ENCODE measurements at regions not wholly inside any gene's neighbourhood (a gene's known extent, or its start where the extent isn't known, plus 50 kb on each side); places are given as distances from the start of the nearest gene placed in this dataset.
"Not testable (repeated sequence)": the region's sequence is repeated elsewhere in the genome, so short reads cannot be mapped to it uniquely, and the experiment has no call there.

DNA sequence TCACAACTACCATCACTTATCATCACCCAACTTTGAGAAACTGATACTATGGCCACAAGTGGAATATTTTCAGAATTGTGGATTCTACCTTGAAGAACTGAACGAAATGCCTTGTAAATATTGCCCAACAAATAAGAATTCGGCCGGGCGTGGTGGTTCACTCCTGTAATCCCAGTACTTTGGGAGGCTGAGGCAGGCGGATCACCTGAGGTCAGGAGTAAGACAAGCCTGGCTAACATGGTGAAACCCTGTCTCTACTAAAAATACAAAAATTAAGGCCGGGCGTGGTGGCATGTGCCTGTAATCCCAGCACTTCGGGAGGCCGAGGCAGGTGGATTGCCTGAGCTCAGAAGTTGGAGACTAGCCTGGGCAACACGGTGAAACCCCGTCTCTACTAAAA, 862.7 kb downstream of the ZPLD1 start:
- not testable (repeated sequence) for ATAC-seq; DNase-seq (ENCODE audit: low spot score)

- ATAC-seq (no peak), DNase-seq (ENCODE audit: low spot score) (no peak)
Measured at GRCh38 chr3:103306104-103306503, 871.3 kb downstream of the ZPLD1 start.

DNA sequence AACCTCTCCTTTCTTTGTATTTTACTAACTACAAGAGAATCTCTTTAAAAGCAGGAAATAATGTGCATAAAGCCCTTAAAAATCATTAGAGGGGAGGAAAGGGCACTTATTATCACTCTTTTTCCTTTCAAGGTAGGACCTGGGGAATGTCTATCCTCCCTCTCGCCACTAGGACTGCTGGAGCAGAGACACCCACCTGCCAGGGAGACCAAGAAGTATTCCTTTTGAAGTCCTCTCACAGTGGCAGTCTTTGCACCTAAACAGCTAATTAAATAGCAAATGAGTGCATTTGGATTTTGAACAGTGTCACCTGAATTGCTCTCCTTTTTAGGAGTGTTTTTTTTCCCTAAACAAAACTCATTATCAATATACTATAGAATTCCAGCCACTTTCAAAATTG, 874.1 kb downstream of the ZPLD1 start:
- no peak for DNase-seq (ENCODE audit: low spot score)

GRCh38 chr3:103319912-103320311, 885.1 kb downstream of the ZPLD1 start:
- DNase-seq (ENCODE audit: low spot score) (no peak), ATAC-seq (no peak)

More for the DNA sequence above, 874.1 kb downstream of the ZPLD1 start:
- no peak for ATAC-seq

DNA sequence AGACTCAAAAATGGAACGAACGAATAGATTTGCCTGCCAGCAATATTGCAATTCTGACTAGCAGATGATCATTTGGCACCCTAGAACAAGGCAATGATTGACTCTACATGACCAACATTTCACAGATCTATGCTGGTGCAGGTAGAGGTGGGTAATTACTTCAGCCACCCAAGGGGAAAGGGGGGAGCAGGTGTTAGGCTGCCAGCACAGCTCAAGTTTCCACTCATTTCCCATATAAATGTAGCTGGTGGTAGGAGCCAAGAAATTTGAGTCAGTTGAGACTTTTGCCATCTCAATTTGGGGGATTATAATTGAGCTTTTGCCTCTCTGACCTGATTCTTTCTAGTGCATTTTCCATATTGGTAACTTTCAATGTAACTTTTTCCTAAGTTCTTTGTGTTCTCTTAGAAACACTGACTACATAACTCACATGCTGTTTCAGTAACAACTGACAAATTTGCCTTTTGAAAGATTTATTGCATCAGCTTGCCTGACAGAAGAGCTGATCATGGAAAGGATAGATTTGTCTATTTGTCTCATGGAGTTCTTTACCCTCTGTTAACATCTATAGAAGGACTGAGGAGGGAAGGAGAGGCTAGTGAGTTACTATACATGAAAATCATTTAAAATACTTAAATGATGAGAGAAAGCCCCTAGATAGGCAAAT, 902.5 kb downstream of the ZPLD1 start:
- no peak for DNase-seq (ENCODE audit: low spot score)
- ATAC-seq = no peak

DNA sequence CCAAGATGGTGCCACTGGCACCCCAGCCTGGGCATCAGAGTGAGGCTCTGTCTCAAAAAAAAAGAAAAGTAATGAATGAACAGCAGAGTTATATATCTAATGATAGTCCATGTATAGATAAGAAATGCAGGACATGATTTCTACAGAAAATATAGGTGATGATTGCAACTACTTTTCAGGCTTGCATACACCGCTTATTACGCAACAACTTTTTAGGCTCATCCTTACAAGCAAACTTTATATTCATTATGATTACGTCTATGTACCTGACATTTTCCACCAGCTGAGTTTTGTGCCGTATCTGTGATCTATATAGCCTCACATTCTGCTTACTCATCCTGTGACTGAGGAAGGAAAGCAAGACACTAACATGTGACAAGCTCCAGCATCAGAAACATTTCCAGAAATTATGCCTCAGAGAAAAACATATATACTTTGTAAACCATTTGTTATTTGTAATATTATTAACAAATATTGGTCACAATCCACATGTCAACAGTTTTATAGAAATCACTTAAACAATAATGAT, 906.3 kb downstream of the ZPLD1 start:
- no peak for ATAC-seq
- no peak for DNase-seq (ENCODE audit: low spot score)

DNA sequence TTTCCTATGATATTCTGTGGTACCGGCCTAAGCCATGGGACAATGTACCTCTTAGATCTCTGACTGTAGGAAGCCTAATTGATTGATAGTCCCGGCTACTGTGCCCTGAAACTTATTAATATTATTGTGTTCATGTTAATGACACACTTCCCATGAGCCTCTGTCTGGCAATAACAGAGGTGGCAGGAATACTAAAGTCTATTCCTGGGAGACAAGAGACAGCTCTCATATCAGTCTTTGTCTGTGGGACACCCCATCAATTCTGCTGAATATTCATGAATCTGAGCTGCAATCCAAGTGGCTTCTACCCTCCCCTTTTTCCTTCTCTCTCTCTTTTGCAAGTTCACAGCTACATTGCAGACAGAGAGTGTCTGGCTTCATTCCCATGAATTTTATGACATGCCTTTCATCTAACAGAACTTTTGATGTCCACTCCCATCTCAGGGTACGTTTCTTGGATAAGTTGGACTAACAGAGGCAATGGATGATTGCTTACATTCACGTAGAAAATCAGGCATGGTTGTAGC, 907.5 kb downstream of the ZPLD1 start:
- DNase-seq (ENCODE audit: low spot score) (no peak), ATAC-seq (no peak)

GRCh38 chr3:103349760-103350159, 914.9 kb downstream of the ZPLD1 start:
- ATAC-seq = no peak

DNA sequence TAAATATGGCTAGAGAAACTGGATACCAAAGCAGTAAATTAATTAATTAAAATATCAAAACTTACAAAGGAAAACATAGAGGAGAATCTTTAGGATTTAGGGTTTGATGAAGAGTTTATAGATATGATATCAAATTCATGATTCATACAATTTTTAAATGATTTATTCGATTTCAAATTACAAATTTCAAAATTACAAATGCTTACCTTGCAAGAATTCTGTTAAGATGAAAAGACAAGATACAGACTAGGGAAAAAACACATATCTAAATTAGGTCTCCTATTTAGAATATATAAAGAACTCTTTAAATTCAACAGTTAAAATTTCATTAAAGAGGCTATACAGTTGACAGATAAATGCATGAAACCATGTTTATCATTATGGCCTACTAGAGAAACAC, 930.7 kb downstream of the ZPLD1 start:
- ATAC-seq (no peak), DNase-seq (ENCODE audit: low spot score) (no peak)

More at GRCh38 chr3:103349760-103350159, 914.9 kb downstream of the ZPLD1 start:
- no peak for DNase-seq (ENCODE audit: low spot score)

DNA sequence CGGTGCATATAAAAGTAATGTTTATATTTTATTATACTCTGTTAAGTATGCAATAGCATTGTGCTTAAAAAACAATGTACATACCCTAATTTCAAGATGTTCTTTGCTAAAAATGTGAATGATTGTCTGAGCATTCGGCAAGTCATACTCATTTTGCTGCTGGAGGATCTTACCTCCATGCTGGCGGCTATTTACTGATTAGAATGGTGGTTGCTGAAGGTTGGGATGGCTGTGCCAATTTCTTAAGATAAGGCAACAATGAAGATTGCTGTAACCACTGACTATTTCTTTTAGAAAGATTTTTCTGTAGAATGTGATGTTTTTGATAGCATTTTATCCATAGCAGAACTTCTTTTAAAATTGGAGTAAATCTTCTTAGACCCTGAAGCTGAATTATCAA, 932.7 kb downstream of the ZPLD1 start:
- DNase-seq (ENCODE audit: low spot score) = no peak
- ATAC-seq = no peak

GRCh38 chr3:103371411-103371810, 936.6 kb downstream of the ZPLD1 start:
- DNase-seq (ENCODE audit: low spot score) (no peak), ATAC-seq (no peak)

DNA sequence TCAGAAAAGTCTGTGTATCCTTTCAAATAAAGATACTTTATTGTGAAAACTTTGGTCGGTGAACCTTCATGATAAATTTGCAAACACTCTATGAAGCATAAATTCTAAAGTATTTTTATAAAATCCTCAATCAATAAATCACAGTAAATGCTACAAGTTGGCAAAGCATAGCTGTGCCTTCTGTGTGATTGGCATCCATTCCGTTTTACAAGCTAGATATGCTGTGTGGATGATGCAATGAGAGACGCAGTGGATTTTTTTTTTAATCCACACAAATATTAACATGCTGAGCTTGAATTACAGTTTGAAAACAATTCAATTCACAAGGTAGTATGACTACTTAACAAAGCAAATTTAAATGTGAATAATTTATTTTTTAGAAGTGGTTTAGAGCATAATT, 937.2 kb downstream of the ZPLD1 start:
- DNase-seq (ENCODE audit: low spot score) (no peak), ATAC-seq (no peak)

GRCh38 chr3:103380391-103380790, 945.6 kb downstream of the ZPLD1 start:
- DNase-seq (ENCODE audit: low spot score) = no peak
- ATAC-seq = no peak

DNA sequence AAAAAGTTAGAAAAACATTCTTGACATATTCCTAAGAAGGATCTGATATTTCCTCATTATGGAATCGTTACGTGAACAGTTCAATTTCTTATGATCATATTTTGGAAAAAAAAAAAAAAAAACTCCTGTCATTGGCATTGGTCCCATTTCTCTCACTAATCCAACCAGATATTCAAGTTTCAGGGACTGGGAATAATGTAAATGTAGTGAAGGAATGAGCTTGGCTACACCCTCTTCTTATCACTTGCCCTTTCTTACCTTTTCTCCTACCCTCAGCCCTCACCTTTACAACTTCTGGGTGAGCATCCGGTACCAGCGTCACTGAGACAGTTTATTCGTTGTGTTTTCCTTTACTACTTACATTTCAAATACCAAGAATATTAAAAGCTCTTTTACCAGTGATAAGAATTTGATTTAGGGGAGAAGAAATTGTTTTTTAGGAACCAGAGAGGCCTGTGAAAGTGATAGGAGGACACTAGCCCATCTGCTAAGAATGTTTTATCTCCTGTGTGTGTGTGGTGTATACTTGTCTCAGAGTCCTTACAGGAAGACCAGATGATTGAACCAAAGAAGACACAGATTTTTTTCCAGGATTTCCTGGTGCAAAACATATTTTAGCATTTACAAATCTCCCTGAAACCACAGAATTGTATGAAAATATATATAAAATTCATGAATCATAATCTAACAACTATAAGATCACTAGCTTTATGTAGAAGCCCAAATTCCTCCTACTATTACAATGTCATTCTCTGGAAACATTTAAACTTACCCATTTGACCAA, 946.7 kb downstream of the ZPLD1 start:
- no peak for ATAC-seq
- no peak for DNase-seq (ENCODE audit: low spot score)

DNA sequence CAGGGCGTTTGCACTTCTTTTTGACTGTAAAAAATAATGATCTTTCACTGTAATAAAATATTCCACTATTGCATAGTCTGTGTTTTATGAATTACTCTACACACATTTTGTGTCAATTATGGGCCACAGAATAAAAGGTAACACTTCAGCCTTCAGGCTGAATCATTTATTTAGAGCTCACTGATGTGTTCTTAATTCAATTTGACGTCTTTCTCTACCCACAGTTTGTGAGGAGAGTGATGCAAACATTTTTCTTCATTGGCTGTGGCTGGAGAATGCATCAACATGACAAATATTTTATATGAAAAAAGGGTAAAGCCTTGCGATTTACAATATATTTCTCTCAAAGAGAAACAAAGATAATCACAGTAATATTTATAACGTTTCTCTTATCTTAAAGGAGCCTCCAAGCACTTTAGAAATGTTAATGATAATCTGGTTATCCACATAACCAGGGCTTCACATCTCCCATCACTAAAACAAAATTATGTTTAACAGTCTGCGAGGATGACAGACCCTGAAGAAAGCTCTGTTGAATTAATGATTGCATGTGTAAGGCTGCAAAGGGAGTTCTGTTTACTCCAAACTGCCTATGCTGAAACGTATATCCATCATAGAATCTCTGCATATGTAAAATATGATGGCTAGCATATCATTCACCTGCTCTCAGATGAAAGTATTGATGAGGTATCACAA, 951.3 kb downstream of the ZPLD1 start:
- DNase-seq (ENCODE audit: low spot score) (no peak), ATAC-seq (no peak)

GRCh38 chr3:103388214-103388613, 953.4 kb downstream of the ZPLD1 start:
- ATAC-seq (no peak), DNase-seq (ENCODE audit: low spot score) (no peak)

DNA sequence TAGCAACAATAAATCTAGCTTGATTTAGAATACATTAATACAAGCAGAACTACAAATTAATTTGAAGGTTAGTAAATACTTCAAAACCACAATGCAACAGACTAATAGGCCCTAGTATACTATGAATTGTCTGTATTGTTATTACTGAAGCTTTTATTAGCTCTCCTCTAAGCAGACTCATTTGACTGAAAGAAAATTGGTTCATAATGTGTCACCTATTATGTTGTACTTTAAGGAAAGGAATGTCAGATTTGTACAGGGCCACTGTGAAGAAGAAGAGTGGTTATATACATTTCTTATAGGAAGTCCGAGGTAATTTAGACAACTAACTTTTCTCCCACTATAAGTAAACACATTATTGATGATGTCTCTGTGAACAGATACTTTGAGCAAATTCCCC, 954.5 kb downstream of the ZPLD1 start:
- ATAC-seq (no peak), DNase-seq (ENCODE audit: low spot score) (no peak)

DNA sequence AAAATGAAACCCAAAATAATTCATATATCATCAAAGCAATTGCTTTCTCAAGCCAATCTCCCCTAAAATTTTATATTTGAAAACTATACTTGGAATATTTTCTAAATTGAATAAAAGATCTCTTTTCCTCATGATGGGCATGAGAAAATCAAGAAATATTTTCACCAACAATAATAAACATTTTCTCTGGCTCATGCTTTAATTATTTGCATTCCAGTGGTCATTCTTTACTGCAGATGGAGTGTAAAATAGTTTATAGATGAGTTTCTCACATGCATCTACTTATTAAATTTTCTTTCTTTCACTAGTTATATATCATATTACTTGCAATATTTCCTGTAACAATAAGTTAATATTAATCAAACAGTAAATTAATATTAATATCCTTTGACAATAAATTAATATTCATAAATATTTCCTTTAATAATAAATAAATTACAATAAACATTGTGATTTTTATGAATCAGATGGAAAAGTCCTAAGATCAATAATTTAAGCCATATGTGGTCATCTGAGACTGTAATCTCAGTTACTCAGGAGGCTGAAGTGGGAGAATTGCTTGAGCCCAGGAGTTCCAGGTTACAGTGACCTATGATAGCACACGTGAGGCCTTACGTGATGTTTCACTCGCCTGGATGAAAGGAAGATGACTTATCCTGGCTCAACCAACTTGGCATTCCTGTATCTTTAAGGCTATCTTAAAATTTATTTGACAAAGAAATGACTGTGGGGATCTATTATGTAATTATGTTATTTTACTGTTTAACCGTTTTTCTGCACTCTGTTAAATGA, 958.8 kb downstream of the ZPLD1 start:
- ATAC-seq (no peak), DNase-seq (ENCODE audit: low spot score) (no peak)

- DNase-seq (ENCODE audit: low spot score) = no peak
Measured at GRCh38 chr3:103403191-103403590, 968.4 kb downstream of the ZPLD1 start.

GRCh38 chr3:103406320-103406850, 971.6 kb downstream of the ZPLD1 start:
- ATAC-seq = no peak

More at GRCh38 chr3:103403191-103403590, 968.4 kb downstream of the ZPLD1 start:
- no peak for ATAC-seq

More at GRCh38 chr3:103406320-103406850, 971.6 kb downstream of the ZPLD1 start:
- DNase-seq (ENCODE audit: low spot score) = no peak

Data from left lobe of liver (tissue), 2 donors.